ENCODE measurements at regions not wholly inside any gene's neighbourhood (a gene's known extent, or its start where the extent isn't known, plus 50 kb on each side); places are given as distances from the start of the nearest gene placed in this dataset.
"Not testable (repeated sequence)": the region's sequence is repeated elsewhere in the genome, so short reads cannot be mapped to it uniquely, and the experiment has no call there.

- peak in 1 of 2 donors; percentile 19 for DNase-seq (ENCODE audit: low read depth in 2 of 2)
Observed at GRCh38 chr14:71165121-71166031, 258.1 kb downstream of the PCNX1 start.

- peak; percentile 44 to 78 for DNase-seq (ENCODE audit: low read depth in 2 of 2)
Observed at GRCh38 chr14:71166180-71166837, 259.1 kb downstream of the PCNX1 start.

GRCh38 chr14:71167325-71167950 lies 260.2 kb downstream of the PCNX1 start:
- DNase-seq (ENCODE audit: low read depth in 2 of 2): not testable (repeated sequence)

GRCh38 chr14:71168161-71168560 lies 260.9 kb downstream of the PCNX1 start:
- not testable (repeated sequence) for DNase-seq (ENCODE audit: low read depth in 2 of 2)

GRCh38 chr14:71168564-71169427 lies 261.5 kb downstream of the PCNX1 start:
- DNase-seq (ENCODE audit: low read depth in 2 of 2): no peak

- DNase-seq (ENCODE audit: low read depth in 2 of 2): no peak
Observed at GRCh38 chr14:71169861-71170260, 262.6 kb downstream of the PCNX1 start.

GRCh38 chr14:71175491-71175890 lies 268.2 kb downstream of the PCNX1 start:
- no peak for DNase-seq (ENCODE audit: low read depth in 2 of 2)

GRCh38 chr14:71179066-71179465 lies 271.8 kb downstream of the PCNX1 start:
- no peak for DNase-seq (ENCODE audit: low read depth in 2 of 2)

- no peak for DNase-seq (ENCODE audit: low read depth in 2 of 2)
Observed at GRCh38 chr14:71180397-71180796, 273.1 kb downstream of the PCNX1 start.

- DNase-seq (ENCODE audit: low read depth in 2 of 2): peak; percentile 6 to 73
Observed at GRCh38 chr14:71181215-71182003, 274.1 kb downstream of the PCNX1 start.

GRCh38 chr14:71183876-71184689 lies 276.8 kb downstream of the PCNX1 start:
- DNase-seq (ENCODE audit: low read depth in 2 of 2): no peak

GRCh38 chr14:71185637-71186036 lies 278.4 kb downstream of the PCNX1 start:
- no peak for DNase-seq (ENCODE audit: low read depth in 2 of 2)

GRCh38 chr14:71187633-71188356 lies 280.5 kb downstream of the PCNX1 start:
- DNase-seq (ENCODE audit: low read depth in 2 of 2): peak in 1 of 2 donors; percentile 32

- DNase-seq (ENCODE audit: low read depth in 2 of 2): no peak
Observed at GRCh38 chr14:71190770-71191374, 283.6 kb downstream of the PCNX1 start.

GRCh38 chr14:71193663-71194062 lies 286.4 kb downstream of the PCNX1 start:
- DNase-seq (ENCODE audit: low read depth in 2 of 2): no peak

- DNase-seq (ENCODE audit: low read depth in 2 of 2): no peak
Observed at GRCh38 chr14:71194251-71194650, 287.0 kb downstream of the PCNX1 start.

- DNase-seq (ENCODE audit: low read depth in 2 of 2): no peak
Observed at GRCh38 chr14:71196921-71197320, 289.7 kb downstream of the PCNX1 start.

- DNase-seq (ENCODE audit: low read depth in 2 of 2): no peak
Observed at GRCh38 chr14:71198687-71199086, 291.4 kb downstream of the PCNX1 start.

- no peak for DNase-seq (ENCODE audit: low read depth in 2 of 2)
Observed at GRCh38 chr14:71201840-71202239, 294.6 kb downstream of the PCNX1 start.
